ENCODE measurements at regions not wholly inside any gene's neighbourhood (a gene's known extent, or its start where the extent isn't known, plus 50 kb on each side); places are given as distances from the start of the nearest gene placed in this dataset.
"Not testable (repeated sequence)": the region's sequence is repeated elsewhere in the genome, so short reads cannot be mapped to it uniquely, and the experiment has no call there.

DNA sequence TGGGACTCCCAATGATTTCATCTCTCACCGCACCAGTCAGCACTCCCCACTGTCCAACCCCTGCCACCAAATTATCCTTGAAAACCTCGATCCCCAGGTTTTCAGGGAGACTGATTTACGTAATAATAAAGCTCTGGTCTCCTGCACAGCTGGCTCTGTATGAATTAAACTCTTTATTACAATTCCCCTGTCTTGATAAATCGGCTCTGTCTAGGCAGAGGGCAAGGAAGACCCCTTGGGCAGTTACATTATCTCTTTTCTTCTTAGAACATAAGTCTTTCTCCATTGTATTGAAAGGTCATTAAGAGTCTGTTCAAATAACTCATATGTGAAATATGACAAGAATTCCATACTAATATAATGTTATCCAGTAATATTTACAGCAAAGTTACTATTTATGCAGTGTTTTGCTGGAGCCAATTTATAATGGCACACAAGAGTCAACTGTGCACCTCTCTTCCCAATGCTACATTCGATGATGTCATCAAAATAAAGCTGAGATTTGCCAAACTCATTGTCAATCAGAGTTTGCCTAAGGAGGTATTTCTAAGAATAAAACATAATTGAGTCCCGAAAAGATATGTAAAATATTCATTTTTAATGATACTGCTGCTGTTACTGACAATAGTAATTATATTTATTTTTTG is 1297.2 kb upstream of the LRRTM3 start:
- no peak for DNase-seq (ENCODE audit: low spot score)

DNA sequence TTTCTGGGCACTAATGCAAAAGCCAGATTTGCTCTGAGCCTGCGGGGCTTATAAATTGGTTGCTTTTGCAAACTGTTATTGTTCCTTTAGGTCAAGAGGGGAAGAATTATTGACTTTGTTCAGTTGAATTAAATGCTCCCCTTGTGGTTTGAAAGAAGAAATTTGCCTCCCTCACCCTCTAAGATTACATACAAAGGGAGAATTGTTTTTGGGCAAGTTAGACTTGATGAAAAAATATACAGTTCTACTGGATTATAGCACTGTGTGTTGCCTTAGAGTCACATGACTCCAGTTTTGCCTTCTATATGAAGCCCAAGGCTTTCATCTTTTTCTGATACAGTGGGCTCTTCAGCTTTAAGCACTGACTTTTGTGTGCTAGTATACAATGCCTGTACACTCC is 1265.8 kb upstream of the LRRTM3 start:
- no peak for DNase-seq (ENCODE audit: low spot score)

DNA sequence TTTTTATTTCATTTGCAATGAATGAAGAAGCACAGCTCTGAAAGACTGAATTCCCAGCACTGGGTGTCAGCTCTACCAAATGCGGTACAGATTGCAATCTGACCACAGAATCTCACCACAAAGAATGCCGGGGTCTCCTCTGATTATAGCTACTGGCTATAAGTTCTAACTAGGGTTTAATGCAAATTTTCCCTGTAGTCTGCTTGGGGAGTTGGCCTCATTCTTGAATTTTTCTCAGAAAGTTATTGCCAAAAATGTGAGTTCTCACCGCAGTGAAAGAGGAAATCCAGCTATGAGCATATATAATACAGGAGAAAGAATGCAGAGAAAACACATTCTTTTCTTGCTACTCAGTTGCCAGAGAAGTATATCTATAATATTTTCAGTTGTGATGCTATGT is 1255.7 kb upstream of the LRRTM3 start:
- DNase-seq (ENCODE audit: low spot score): no peak

DNA sequence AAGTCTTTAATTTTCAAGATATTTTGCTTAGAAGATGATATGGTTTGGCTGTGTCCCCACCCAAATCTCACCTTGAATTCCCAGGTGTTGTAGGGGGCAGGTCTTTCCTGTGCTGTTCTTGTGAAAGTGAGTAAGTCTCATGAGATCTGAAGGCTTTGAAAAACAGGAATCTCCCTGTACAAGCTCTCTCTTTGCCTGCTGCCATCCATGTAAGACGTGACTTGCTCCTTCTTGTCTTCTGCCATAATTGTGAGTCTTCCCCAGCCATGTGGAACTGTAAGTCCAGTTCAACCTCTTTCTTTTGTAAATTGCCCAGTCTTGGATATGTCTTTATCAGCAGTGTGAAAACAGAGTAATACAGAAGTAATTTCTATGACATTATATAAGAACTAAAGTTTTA is 1255.2 kb upstream of the LRRTM3 start:
- not testable (repeated sequence) for DNase-seq (ENCODE audit: low spot score)

DNA sequence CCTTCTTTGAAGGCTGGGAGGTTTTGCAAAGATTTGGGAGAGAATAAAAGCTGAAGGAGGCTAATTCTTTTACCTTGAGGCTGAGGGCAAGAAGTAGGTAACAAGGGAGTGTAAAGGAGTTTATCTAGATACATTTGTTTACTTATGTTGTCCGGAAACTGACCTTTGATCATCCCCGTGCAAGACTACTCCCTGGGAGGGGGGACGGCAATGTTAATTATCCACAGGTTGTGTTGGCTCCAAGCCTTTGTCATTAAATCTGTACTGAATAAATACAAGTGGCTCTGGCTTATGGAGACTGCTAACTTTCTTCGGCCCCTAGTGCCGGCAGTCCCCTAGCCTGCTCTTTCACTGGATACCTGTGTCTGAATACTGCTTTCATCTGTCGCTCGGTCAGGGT is 1250.6 kb upstream of the LRRTM3 start:
- DNase-seq (ENCODE audit: low spot score): no peak

DNA sequence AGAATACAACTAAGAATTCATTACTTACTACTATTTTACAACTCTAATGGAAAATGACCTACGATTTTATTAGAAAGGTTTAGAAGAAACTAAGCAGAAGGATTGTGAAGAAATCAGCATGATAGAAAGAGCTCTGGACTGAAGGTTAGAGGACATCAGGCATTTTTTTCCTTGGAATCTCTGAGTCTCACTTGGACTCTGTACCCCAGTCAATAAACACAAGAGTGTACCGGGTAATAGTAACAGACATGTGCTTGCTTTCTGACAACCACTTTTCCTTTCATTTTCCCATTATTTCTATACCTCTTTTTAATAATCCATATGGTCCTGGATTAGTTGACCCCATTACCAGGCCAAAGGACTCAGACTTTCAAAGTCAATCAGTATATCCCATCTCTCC is 1240.9 kb upstream of the LRRTM3 start:
- DNase-seq (ENCODE audit: low spot score): no peak

DNA sequence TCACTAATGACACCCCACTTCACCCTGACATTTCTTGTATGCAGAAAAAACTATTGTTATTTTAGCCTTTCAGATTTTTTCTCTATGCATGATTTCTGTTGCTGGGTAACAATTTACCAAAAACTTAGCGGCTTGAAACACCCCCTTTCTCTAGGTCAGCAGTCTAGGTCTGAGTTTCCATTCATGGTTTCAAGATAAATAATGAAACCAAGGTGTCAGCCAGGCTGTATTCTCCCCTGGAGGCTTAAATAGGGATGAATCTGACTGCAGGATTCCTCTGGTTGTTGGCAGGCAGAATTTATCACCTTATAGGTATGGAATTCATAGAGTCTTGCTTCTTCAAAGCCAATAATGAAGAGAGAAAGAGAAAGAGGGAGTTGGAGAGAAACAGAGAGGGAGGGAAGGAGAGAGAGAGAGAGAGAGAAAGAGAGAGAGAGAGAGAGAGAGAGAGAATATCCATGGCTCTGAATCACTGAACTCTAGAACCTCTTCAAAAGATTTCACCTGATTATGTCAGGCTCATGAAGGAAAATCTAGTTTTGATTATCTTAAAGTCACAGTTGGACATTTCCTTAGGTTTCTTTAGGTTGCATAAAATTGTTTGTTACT is 1224.6 kb upstream of the LRRTM3 start:
- DNase-seq (ENCODE audit: low spot score): no peak

DNA sequence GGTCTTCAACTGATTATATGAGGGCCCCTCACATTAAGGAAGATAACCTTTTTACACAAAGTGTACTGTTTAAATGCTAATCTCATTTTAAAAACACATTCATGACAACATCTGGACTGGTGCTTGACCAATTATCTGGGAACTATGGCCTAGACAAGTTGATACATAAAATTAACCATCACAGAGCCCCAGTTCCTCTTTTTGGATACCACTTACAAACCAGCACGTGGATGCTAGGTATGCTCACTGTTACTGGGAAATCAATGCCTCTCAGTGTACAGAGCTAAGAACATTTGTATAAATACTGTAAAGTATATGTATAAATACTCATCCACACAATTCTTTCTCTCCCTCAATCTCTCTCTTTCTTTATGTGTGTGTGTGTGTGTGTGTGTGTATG is 1217.8 kb upstream of the LRRTM3 start:
- DNase-seq (ENCODE audit: low spot score): no peak

DNA sequence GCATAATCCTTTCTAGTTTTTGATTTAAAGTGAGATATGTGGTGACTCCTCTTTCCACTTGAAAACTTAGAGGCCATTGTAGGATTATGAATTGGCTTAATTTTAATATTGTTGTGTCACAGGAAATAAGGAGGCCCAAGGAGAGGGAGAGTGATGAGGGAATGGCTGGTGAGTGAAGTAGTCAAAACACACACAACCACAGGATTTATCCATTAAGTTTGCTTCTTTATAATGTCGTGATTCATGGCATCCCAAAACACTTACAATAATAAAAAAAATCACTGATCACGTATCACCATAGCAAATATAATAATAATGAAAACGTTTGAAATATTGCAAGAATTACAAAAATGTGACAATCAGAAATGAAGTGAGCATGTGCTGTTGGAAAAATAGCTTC is 1215.5 kb upstream of the LRRTM3 start:
- no peak for DNase-seq (ENCODE audit: low spot score)

DNA sequence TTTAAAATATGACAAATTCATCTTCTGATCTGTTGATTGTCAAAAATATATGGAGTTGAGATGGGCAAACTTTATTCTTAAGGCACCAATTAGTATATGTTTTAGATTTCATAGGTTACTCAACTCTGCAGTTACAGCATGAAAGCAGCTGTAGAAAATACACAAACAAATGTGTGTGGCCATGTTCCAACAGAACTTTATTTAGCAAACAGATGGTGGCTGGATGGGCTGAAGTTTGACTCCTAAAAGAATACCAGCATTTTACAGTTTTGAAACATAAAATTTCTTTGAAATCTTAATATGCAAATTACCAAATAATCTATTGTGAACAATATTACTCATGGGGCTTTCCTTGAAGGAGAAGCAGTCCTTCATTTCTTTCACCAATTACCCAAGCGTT is 1206.0 kb upstream of the LRRTM3 start:
- no peak for DNase-seq (ENCODE audit: low spot score)

DNA sequence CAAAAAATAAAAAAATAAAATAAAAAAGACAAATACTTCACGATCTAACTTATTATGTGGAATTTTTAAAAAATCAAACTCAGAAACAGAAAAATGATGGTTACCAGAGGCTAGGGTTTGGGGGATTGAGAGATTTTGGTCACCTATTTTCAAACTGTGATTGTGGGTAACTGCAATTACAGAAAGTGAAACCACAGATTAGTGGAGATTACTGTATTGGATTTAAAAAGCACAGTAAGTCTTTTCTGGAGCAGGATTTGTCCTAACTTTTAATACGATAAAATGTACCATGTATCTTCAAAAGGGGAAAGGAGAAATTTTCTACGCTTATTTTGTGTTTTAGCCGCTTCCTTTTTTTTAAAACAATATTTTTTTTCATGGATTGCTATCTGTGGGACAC is 1204.9 kb upstream of the LRRTM3 start:
- DNase-seq (ENCODE audit: low spot score): no peak

DNA sequence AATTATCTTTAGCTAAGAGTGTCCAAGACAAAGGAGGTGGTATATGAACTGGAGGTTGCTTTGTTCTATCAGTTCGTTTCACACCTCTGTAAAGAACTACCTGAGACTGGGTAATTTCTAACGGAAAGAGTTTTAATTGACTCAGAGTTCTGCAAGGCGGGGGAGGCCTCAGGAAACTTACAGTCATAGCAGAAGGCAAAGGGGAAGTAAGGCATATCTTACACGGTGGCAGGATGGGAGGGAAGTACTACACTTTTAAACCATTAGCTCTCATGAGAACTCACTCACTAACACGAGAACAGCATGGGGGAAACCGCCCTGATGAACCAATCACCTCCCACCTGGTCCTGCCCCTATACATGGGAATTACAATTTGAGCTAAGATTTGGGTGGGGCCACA is 1202.3 kb upstream of the LRRTM3 start:
- no peak for DNase-seq (ENCODE audit: low spot score)

DNA sequence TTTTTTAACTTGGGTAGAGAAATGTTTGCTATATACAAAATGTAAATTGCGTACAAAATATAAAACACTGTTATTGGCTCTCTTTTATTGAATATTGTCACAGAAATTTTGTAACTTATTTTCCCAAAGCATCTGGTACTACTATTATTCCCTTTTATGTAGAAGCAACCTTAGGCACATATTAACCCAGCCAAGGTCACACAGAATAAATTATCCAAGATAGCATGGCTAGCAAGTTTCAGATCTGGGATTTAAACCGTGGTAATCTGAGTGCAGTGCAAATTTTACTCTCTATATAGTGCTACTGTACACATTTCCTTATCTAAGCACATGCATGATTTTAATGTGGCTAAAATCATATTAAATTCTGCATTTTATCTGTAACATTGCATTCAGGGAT is 1190.5 kb upstream of the LRRTM3 start:
- no peak for DNase-seq (ENCODE audit: low spot score)

DNA sequence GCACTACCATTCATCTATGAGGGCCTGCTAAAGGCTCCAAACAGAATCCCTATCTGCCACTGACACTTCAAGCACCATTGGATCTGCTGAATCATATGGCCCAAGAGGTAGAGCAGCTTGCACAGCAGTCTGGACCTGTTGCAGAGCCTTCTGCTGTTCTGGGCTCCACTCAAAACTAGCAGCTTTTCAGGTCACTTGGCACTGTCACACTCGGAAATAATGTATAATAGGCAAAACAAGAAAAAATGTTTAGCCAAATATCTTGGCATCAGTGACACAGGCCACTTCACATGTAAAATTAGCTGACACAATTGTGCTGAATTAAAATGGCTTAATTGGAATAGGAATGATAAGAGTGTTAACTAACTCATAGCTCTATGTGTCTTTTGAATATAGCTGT is 1182.9 kb upstream of the LRRTM3 start:
- peak; percentile 98 for DNase-seq (ENCODE audit: low spot score)

DNA sequence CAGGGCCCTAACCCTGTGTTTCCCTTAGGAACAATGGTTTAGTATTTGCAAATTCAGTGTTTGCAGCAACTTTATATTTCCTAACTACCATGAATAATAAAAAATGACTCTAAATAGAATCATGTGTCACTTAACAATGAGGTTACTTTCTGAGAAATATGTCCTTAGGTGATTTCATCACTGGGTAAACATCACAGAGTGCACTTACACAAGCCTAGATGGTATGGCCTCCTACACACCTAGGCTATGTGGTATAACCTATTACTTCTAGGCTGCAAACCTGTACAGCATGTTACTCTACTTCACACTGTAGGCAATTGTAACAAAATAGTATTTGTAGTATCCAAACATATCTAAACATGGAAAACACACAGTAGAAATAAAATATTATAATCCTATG is 1174.6 kb upstream of the LRRTM3 start:
- no peak for DNase-seq (ENCODE audit: low spot score)

DNA sequence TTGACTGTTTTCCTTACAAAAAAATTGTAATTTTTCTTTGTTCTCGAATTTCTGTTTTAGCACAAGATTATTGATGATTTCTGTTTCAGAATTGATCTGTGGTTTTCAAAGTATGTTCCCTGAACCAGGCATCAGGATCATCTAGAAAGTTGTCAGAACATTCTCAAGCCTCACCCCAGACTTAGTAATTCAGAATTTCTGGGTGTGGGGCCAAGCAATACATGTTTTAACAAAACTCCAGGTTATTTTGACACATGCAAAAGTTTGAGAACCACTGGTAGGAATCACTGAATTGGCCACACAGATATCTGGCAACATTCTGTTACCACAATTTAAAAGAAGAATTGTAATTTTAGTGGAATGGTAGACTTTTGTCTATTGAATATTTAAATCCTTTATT is 1173.9 kb upstream of the LRRTM3 start:
- no peak for DNase-seq (ENCODE audit: low spot score)

DNA sequence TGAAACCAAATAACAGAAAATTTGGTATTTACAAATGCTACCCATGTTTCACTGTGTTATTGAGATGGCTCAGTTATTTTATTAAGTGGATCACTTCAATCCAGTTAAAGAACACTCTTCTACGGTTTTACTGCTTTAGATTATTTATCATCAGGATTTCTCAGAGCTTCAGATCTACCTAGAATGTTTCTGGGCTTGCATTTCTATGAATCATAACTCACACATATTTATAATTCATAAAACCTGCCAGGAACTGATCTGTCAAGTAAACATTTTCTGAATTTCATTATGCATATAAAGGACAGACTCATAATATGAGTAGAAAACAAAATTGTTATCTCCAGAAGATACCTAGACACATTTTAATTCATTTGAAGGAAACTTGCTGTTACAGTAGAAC is 1172.3 kb upstream of the LRRTM3 start:
- DNase-seq (ENCODE audit: low spot score): no peak

DNA sequence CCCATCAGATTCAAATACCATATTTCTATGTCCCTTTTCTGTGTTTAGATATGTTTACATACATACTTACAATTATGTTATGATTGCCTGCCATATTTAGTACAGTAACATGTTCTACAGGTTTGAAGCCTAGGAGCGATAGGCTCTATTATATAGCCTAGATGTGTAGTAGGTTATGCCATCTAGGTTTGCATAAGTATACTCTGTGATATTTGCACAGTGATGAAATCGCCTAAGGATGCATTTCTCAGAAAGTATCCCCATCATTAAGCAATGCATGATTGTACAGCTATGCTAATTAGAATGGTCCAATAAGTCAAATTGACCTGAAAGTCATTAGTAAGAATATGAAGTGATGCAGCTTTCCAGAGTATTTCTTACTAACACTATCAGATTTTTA is 1171.7 kb upstream of the LRRTM3 start:
- no peak for DNase-seq (ENCODE audit: low spot score)

DNA sequence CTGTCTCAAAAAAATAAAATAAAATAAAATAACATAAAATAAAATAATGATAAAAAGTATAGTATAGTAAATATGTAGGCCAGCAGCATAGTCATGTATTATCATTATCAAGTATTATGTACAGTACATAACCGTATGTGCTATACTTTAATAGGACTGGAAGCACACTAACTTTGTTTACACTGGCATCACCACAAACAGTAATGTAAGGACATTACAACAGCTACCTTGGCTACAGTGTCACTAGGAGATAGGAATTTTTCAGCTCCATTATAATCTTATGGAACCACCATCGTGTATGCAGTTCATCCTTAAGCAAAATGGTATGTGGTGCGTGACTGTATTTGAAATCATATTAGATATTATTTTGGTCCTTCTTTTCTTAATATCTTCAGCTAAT is 1163.5 kb upstream of the LRRTM3 start:
- DNase-seq (ENCODE audit: low spot score): no peak

DNA sequence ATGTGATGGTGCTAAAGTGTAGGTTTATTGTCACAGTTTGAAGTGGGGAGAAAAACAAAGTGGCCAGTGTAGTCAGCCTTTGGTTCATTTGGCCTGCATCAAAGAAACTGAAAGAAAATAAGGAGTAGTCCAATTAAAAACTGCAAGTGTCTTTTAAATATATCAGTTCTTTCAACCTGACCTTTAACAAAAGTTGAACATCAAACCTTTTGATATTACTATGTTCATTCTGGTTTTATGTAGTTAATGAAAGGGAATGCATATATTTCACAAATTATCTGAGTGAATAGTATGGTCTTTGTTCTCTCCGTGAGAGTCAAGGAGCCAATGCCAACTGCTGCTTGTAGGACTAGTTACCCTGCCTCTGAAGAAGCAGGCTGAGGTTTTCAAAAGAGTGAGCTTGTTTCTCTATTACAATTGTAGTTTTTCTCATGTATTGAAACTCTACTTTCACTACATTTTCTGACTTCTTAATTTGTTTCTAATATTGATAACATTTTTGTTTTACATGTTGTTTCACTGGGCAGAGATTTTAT is 1160.8 kb upstream of the LRRTM3 start:
- no peak for DNase-seq (ENCODE audit: low spot score)

DNA sequence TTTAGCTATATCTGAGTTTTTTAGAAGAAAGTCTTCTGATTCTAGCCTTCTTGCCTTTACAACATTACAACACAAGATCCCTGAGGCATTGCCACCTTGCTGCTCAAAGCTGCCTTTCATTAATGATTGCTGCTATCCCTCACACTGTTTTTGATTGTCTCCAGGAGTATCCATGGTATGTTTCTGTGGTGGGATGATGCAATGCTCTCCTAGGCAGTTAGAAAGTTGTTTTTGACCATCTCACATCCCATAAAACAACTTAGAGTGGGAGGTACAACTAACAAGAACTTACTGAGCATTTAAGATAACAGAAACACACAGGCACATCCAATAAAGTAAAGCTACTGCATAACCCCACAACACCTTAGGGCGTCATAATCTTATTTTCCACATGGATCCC is 1156.0 kb upstream of the LRRTM3 start:
- DNase-seq (ENCODE audit: low spot score): no peak

DNA sequence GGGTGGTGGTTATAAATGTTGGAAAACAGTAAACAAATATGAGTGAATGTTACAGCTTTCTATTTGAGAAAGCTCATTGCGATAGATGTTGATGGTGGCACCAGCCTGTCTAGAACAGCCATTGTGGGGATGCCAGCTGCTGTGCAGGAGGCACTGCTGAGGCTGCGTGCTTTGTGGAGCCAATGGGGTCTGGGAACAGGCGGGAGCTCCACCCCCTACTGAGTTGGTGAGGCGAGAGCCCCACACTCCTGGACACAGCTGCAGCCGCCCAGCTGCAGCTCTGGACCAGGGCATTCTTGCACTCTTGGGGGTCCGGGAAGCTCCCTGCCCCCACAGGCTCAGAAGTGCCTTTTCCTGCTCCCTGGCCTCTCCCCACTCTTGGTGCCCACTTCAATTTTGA is 1147.1 kb upstream of the LRRTM3 start:
- DNase-seq (ENCODE audit: low spot score): no peak

DNA sequence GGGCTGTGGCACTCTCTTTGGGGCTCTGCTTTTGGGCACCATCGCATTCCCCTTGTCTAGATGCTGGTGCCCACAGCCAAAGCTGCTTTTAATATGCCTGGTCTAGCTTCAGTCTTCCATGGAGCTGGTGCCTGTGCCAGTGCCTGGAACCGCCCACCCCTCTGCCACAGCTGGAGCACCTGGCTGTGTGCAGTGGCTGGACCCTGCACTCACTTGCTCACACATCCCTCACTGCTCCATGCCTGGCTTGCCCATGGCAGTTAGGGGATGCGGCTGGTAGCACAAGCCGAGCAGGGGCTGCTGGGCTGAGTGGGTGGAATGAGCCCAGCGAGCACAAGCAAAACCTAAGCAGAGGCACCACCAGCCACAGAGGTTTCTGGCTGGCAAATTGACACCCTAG is 1145.9 kb upstream of the LRRTM3 start:
- DNase-seq (ENCODE audit: low spot score): no peak

DNA sequence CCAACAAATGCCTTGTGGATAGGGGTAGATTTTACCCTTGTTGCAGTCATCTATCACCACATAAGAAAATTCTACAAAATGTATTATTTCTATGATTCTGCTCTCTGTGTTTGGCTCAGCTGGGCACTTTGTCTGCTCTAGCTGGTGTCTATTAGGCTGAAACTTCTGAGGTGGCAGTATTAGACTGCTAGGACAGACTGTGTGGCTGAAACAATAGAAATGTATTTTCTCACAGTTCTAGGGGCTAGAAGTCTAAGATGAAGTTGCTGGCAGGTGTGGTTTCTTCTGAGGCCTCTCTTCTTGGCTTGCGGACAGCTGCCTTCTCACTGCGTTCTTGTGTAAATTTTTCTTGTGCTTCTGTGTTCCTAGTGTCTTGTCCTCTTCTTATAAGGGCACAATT is 1139.6 kb upstream of the LRRTM3 start:
- DNase-seq (ENCODE audit: low spot score): no peak
